Stomach (tissue), 8 donors: ENCODE measurements at regions not wholly inside any gene's neighbourhood (a gene's known extent, or its start where the extent isn't known, plus 50 kb on each side); places are given as distances from the start of the nearest gene placed in this dataset.

Source experiments
- DNase-seq, 2 donors: peaks; one replicate each; pipeline versions ENCODE4 v3.0.0 to v3.0.0-alpha.2; 2013 to 2019
- H3K27ac ChIP-seq, 5 donors: fragments of 200-600 bp in 4 of 5; sonication (generic) in 4 of 5; one replicate each; pipeline ENCODE4 v1.5.1; 2013 to 2019; ENCODE audit warnings: mild to moderate bottlenecking in 1 of 5, moderate library complexity in 1 of 5
- H3K27me3 ChIP-seq, 3 donors: fragments of 200-600 bp; sonication (generic); one replicate each; pipeline ENCODE4 v1.5.1; 2017 to 2019; ENCODE audit warnings: mixed run types in 1 of 3
- H3K36me3 ChIP-seq, 4 donors: fragments of 200-600 bp; sonication (generic); 1 replicate in 3 of 4; 2 replicates in 1 of 4; pipeline ENCODE4 v1.5.1; 2016 to 2019
- H3K4me1 ChIP-seq, 4 donors: fragments of 200-600 bp; sonication (generic); one replicate each; pipeline ENCODE4 v1.5.1; 2016 to 2019
- H3K4me3 ChIP-seq, 4 donors: fragments of 200-600 bp; sonication (generic) in 3 of 4; one replicate each; pipeline ENCODE4 v1.5.1; 2016 to 2019; ENCODE audit warnings: mild to moderate bottlenecking in 1 of 4
- H3K9me3 ChIP-seq, 4 donors: fragments of 200-600 bp; sonication (generic); one replicate each; pipeline ENCODE4 v1.5.1; 2016 to 2019
- EP300 ChIP-seq: sonication (generic); formaldehyde crosslinking; IDR thresholded peaks from one replicate; pipeline ENCODE4 v1.6.1; 2017; ENCODE audit warnings: antibody characterized with exemption
- POLR2A ChIP-seq, 4 donors: fragments of 450-650 bp; IDR thresholded peaks; one replicate each; pipeline ENCODE4 v1.6.1; 2016; ENCODE audit warnings: antibody characterized with exemption in 4 of 4, control low read depth in 2 of 4, mild to moderate bottlenecking in 1 of 4, moderate library complexity in 1 of 4
- POLR2AphosphoS5 ChIP-seq, 3 donors: sonication (generic); formaldehyde crosslinking; IDR thresholded peaks; one replicate each; pipeline ENCODE4 v1.6.1; 2016; ENCODE audit warnings: antibody characterized with exemption in 3 of 3
- WGBS, 5 donors: extraction: QIAGEN DNeasy Blood & Tissue Kit in 3 of 5; methylation state at CpG; one replicate each; pipeline versions ENCODE4 v1.1.5 to v1.1.7; 2013 to 2018; 5-methylcytosine and 5-hydroxymethylcytosine counted together
- intact Hi-C: fragments of 100-400 bp; cut with DNase I; formaldehyde crosslinking; loops from one replicate; pipeline ENCODE4 v1.15.1; 2023; ENCODE audit warnings: low total_unique reads
- TF ChIP-seq, protein P1 (sequence below), 7 experiments: fragments of 450-650 bp in 4 of 7; fragments of 200-600 bp in 3 of 7; sonication (generic) in 3 of 7; IDR thresholded peaks; one replicate each; pipeline ENCODE4 v1.5.1; 2016 to 2019; ENCODE audit warnings: antibody characterized with exemption in 7 of 7, control low read depth in 2 of 7, mild to moderate bottlenecking in 1 of 7
- donor health status: healthy with polysubstance abuse.
- donor health status: Bipolar disorder and iron deficiency.
- donor health status: healthy.

DNA sequence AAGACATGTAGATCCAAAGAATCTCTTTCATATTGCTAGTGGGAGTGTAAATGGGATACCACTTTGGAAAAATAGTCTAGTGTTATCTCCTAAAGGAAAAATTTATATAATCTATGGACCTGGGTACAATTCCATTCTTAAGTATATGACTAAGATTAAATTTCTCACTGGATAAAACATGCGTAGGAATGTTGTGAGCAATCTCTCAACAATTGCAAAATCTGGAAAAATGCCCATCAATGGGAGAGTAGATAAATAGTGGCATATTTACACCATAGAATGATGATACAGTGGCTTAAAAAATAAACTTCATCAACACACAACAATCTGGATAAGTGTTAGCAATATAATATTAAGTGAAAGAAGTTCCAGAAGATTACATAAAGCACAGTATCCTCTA lies 469.5 kb downstream of the MAN2A1 start:
- Histone ChIP-seq H3K27ac (no peak overlapping the region), H3K4me3 (no peak overlapping the region), H3K4me1 (no peaks in the 10 kb centered on the region), H3K27me3 (no peaks in the 10 kb centered on the region), H3K36me3 (no peaks in the 10 kb centered on the region), H3K9me3 (no peaks in the 10 kb centered on the region)
- WGBS, 5 donors, result 50 to 75% (median 56%) methylated on average over 1 of the region's 1 CpG
- intact Hi-C loops, result no loop called here
- TF ChIP-seq POLR2AphosphoS5 (IDR thresholded peaks at IDR 0.05) (no peak), EP300 (no peak), POLR2A (IDR thresholded peaks at IDR 0.05) (no peak)
- TF ChIP-seq, protein P1, sequence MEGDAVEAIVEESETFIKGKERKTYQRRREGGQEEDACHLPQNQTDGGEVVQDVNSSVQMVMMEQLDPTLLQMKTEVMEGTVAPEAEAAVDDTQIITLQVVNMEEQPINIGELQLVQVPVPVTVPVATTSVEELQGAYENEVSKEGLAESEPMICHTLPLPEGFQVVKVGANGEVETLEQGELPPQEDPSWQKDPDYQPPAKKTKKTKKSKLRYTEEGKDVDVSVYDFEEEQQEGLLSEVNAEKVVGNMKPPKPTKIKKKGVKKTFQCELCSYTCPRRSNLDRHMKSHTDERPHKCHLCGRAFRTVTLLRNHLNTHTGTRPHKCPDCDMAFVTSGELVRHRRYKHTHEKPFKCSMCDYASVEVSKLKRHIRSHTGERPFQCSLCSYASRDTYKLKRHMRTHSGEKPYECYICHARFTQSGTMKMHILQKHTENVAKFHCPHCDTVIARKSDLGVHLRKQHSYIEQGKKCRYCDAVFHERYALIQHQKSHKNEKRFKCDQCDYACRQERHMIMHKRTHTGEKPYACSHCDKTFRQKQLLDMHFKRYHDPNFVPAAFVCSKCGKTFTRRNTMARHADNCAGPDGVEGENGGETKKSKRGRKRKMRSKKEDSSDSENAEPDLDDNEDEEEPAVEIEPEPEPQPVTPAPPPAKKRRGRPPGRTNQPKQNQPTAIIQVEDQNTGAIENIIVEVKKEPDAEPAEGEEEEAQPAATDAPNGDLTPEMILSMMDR (IDR thresholded peaks at IDR 0.05), result no peak
- no peak for DNase-seq

DNA sequence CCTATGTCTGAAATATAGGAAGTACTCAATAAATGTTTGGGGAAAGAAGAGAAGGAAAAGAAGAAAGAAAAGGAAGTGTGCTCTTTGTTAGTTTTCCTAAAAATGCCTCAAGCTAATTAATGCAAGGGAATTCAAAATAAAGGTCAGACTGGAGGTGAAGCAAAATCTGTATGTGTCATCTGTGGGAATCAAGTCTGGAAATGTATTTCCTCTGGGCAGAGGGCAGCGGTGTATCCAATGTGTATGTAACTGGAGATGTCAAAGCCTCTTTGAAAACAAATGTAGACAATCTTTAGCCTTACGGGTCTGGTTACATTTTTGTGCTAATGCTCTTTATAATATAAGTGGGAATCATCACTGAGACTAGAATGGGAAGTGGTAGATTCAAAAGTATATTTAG lies 471.4 kb downstream of the MAN2A1 start:
- H3K4me1 ChIP-seq, result no peaks in the 10 kb centered on the region
- H3K27ac ChIP-seq, result no peak overlapping the region
- no peak overlapping the region for H3K4me3 ChIP-seq
- no peaks in the 10 kb centered on the region for H3K9me3 ChIP-seq
- WGBS, 5 donors, result 65 to 74% (median 73%) methylated on average over 2 of the region's 2 CpGs
- intact Hi-C loops, result no loop called here
- no peaks in the 10 kb centered on the region for H3K36me3 ChIP-seq
- TF ChIP-seq POLR2AphosphoS5 (IDR thresholded peaks at IDR 0.05), result no peak
- TF ChIP-seq EP300, result no peak
- TF ChIP-seq, protein P1 (IDR thresholded peaks at IDR 0.05), result no peak
- TF ChIP-seq POLR2A (IDR thresholded peaks at IDR 0.05), result no peak
- no peaks in the 10 kb centered on the region for H3K27me3 ChIP-seq
- DNase-seq, result no peak

DNA sequence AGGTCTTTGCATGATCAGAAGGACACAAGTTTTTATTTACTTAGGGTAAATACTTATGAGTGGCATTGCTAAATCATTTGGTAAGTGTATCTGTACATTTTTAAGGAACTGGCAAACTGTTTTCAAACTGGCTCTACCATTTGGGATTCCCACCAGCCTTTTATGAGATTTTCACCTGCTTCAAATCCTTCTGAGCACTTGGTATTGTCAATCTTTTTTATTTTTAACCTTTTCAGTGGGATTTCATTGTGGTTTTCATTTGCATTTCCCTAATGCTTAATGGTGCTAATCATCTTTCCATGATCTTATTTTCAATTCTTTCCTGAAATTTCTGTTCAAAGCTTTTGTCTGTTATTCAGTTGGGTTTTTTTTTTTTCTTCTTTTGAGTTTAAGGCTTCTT lies 475.6 kb downstream of the MAN2A1 start:
- intact Hi-C loops, result no loop called here
- H3K27ac ChIP-seq, result no peak overlapping the region

DNA sequence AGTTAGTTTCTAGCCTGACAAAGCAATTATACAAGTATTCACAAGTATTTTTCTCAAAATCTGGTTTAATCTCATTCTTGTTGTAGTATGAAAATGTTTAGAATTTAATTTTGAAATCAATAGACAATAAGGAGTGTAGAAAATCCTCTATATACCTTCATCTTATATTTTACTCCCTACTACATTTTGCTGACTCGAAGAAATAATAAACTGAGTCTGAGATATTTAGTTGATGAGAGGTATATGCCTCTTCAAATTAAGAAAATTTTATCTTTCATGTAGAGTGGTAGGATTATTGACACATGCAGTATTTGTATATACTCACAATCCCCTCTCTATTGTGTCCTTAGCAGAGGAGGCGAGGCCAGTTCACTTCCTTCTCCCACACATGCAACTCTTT lies 477.7 kb downstream of the MAN2A1 start:
- TF ChIP-seq EP300 (no peak), POLR2AphosphoS5 (IDR thresholded peaks at IDR 0.05) (no peak), POLR2A (IDR thresholded peaks at IDR 0.05) (no peak)
- TF ChIP-seq, protein P1 (IDR thresholded peaks at IDR 0.05), result no peak

More for the DNA sequence above, 475.6 kb downstream of the MAN2A1 start:
- no peaks in the 10 kb centered on the region for H3K27me3 ChIP-seq
- TF ChIP-seq, protein P1 (IDR thresholded peaks at IDR 0.05), result no peak
- peaks cover 0 to 4% (median under 1%) of the 10 kb centered on the region in 4 donors for H3K9me3 ChIP-seq
- no peaks in the 10 kb centered on the region for H3K36me3 ChIP-seq
- DNase-seq, result no peak
- H3K4me3 ChIP-seq, result no peak overlapping the region
- H3K4me1 ChIP-seq, result no peaks in the 10 kb centered on the region

More for the DNA sequence above, 477.7 kb downstream of the MAN2A1 start:
- intact Hi-C loops, result no loop called here
- H3K9me3 ChIP-seq, result peaks cover 0 to 16% (median 7%) of the 10 kb centered on the region in 4 donors
- H3K27me3 ChIP-seq, result no peaks in the 10 kb centered on the region
- DNase-seq, result no peak
- WGBS, 5 donors, result 78 to 89% (median 87%) methylated on average over 2 of the region's 2 CpGs
- no peaks in the 10 kb centered on the region for H3K4me1 ChIP-seq
- H3K4me3 ChIP-seq, result no peak overlapping the region
- no peaks in the 10 kb centered on the region for H3K36me3 ChIP-seq
- H3K27ac ChIP-seq, result no peak overlapping the region
